ENCODE measurements at regions not wholly inside any gene's neighbourhood (a gene's known extent, or its start where the extent isn't known, plus 50 kb on each side); places are given as distances from the start of the nearest gene placed in this dataset.
A peak's percentile ranks its signal among the peaks of the same experiment; 100 is the strongest.

GRCh38 chr2:58721912-58722591, 480.9 kb upstream of the FANCL start:
- ChIA-PET POLR2A (no interaction called here), CTCF (no interaction called here)
- DNase-seq (ENCODE audit: extremely low spot score), result no peak
- TF ChIP-seq CTBP1 (IDR thresholded peaks at IDR 0.05; ENCODE audit: borderline replicate concordance), result no peak
- TF ChIP-seq LEF1 (IDR thresholded peaks at IDR 0.05; ENCODE audit: borderline replicate concordance), result no peak
- TF ChIP-seq NFRKB (IDR thresholded peaks at IDR 0.05), result no peak
- no peak for TF ChIP-seq BHLHE40 (IDR thresholded peaks at IDR 0.05; ENCODE audit: borderline replicate concordance)
- TF ChIP-seq FOXA1 (IDR thresholded peaks at IDR 0.05), result no peak
- no peak for TF ChIP-seq L3MBTL2 (conservative IDR thresholded peaks at IDR 0.05)
- TF ChIP-seq SUZ12 (IDR thresholded peaks at IDR 0.05), result no peak
- no peak for TF ChIP-seq FOXM1 (IDR thresholded peaks at IDR 0.05; ENCODE audit: borderline replicate concordance)
- no peak for TF ChIP-seq TARDBP (IDR thresholded peaks at IDR 0.05)
- no peak for TF ChIP-seq ZNF384 (IDR thresholded peaks at IDR 0.05)
- no peak for TF ChIP-seq SP1 (IDR thresholded peaks at IDR 0.05)
- TF ChIP-seq HDGF (IDR thresholded peaks at IDR 0.05; ENCODE audit: borderline replicate concordance), result no peak
- no peak for TF ChIP-seq ARNT (IDR thresholded peaks at IDR 0.05)

GRCh38 chr2:58720770-58721697, 479.9 kb upstream of the FANCL start:
- no peak for DNase-seq (ENCODE audit: extremely low spot score)
- TF ChIP-seq FOXA1 (IDR thresholded peaks at IDR 0.05) (no peak), ZNF384 (IDR thresholded peaks at IDR 0.05) (no peak), FOXM1 (IDR thresholded peaks at IDR 0.05; ENCODE audit: borderline replicate concordance) (no peak), ARNT (IDR thresholded peaks at IDR 0.05) (no peak), FOXK2 (IDR thresholded peaks at IDR 0.05) (no peak), PKNOX1 (IDR thresholded peaks at IDR 0.05) (no peak), SUZ12 (IDR thresholded peaks at IDR 0.05) (no peak), L3MBTL2 (conservative IDR thresholded peaks at IDR 0.05) (no peak), CTBP1 (IDR thresholded peaks at IDR 0.05; ENCODE audit: borderline replicate concordance) (no peak), ELF4 (IDR thresholded peaks at IDR 0.05) (no peak), LEF1 (IDR thresholded peaks at IDR 0.05; ENCODE audit: borderline replicate concordance) (no peak), BHLHE40 (IDR thresholded peaks at IDR 0.05; ENCODE audit: borderline replicate concordance) (no peak), HDGF (IDR thresholded peaks at IDR 0.05; ENCODE audit: borderline replicate concordance) (no peak), TARDBP (IDR thresholded peaks at IDR 0.05) (no peak), NFRKB (IDR thresholded peaks at IDR 0.05) (no peak), SP1 (IDR thresholded peaks at IDR 0.05) (no peak)
- CTCF ChIA-PET, result no interaction called here
- POLR2A ChIA-PET, result no interaction called here

GRCh38 chr2:58720033-58720769, 479.1 kb upstream of the FANCL start:
- DNase-seq (ENCODE audit: extremely low spot score), result no peak
- no peak for TF ChIP-seq PKNOX1 (IDR thresholded peaks at IDR 0.05)
- peak; percentile 57 for TF ChIP-seq ZNF384 (IDR thresholded peaks at IDR 0.05)
- ChIA-PET CTCF (interaction anchor here (0.6 kb wide), 1 partner anchor 145 kb away, joined by 3 read pairs; no protein-coding TSS in a partner anchor), POLR2A (no interaction called here)

GRCh38 chr2:58715344-58715743, 474.2 kb upstream of the FANCL start:
- no peak for DNase-seq (ENCODE audit: extremely low spot score)
- TF ChIP-seq BHLHE40 (IDR thresholded peaks at IDR 0.05; ENCODE audit: borderline replicate concordance) (no peak), ARNT (IDR thresholded peaks at IDR 0.05) (no peak)
- ChIA-PET POLR2A (no interaction called here), CTCF (no interaction called here)

- POLR2A ChIA-PET, result no interaction called here
- TF ChIP-seq SUZ12 (IDR thresholded peaks at IDR 0.05) (no peak), BHLHE40 (IDR thresholded peaks at IDR 0.05; ENCODE audit: borderline replicate concordance) (no peak), FOXA1 (IDR thresholded peaks at IDR 0.05) (no peak), SP1 (IDR thresholded peaks at IDR 0.05) (no peak), NFRKB (IDR thresholded peaks at IDR 0.05) (no peak), PKNOX1 (IDR thresholded peaks at IDR 0.05) (no peak), CTBP1 (IDR thresholded peaks at IDR 0.05; ENCODE audit: borderline replicate concordance) (no peak)
- DNase-seq (ENCODE audit: extremely low spot score), result no peak
- CTCF ChIA-PET, result no interaction called here
Observed at GRCh38 chr2:58714238-58714637, 473.1 kb upstream of the FANCL start.

GRCh38 chr2:58710795-58711279, 469.7 kb upstream of the FANCL start:
- TF ChIP-seq ZNF384 (IDR thresholded peaks at IDR 0.05) (no peak), SUZ12 (IDR thresholded peaks at IDR 0.05) (no peak), CTBP1 (IDR thresholded peaks at IDR 0.05; ENCODE audit: borderline replicate concordance) (no peak), PKNOX1 (IDR thresholded peaks at IDR 0.05) (no peak), NFRKB (IDR thresholded peaks at IDR 0.05) (no peak), LEF1 (IDR thresholded peaks at IDR 0.05; ENCODE audit: borderline replicate concordance) (no peak), BHLHE40 (IDR thresholded peaks at IDR 0.05; ENCODE audit: borderline replicate concordance) (no peak), FOXK2 (IDR thresholded peaks at IDR 0.05) (no peak), HDGF (IDR thresholded peaks at IDR 0.05; ENCODE audit: borderline replicate concordance) (no peak), L3MBTL2 (conservative IDR thresholded peaks at IDR 0.05) (no peak), ARNT (IDR thresholded peaks at IDR 0.05) (no peak), ELF4 (IDR thresholded peaks at IDR 0.05) (no peak), FOXA1 (IDR thresholded peaks at IDR 0.05) (no peak), FOXM1 (IDR thresholded peaks at IDR 0.05; ENCODE audit: borderline replicate concordance) (no peak), TARDBP (IDR thresholded peaks at IDR 0.05) (no peak)
- CTCF ChIA-PET, result no interaction called here
- DNase-seq (ENCODE audit: extremely low spot score), result no peak
- POLR2A ChIA-PET, result no interaction called here

Measured in HEK293T (cell line).